ENCODE measurements at regions not wholly inside any gene's neighbourhood (a gene's known extent, or its start where the extent isn't known, plus 50 kb on each side); places are given as distances from the start of the nearest gene placed in this dataset.
"Not testable (repeated sequence)": the region's sequence is repeated elsewhere in the genome, so short reads cannot be mapped to it uniquely, and the experiment has no call there.

GRCh38 chr1:56248138-56248537, 331.2 kb downstream of the PLPP3 start:
- peaks cover 3% of the 10 kb centered on the region for H3K4me1 Mint-ChIP-seq (ENCODE audit: low read depth, unreplicated experiment)
- no peak overlapping the region for H3K27ac Mint-ChIP-seq (ENCODE audit: unreplicated experiment)
- DNase-seq = no peak
- no peak overlapping the region for H3K4me3 Mint-ChIP-seq (ENCODE audit: unreplicated experiment)
- no peaks in the 10 kb centered on the region for H3K36me3 Mint-ChIP-seq (ENCODE audit: unreplicated experiment)
- TF ChIP-seq, protein P1, sequence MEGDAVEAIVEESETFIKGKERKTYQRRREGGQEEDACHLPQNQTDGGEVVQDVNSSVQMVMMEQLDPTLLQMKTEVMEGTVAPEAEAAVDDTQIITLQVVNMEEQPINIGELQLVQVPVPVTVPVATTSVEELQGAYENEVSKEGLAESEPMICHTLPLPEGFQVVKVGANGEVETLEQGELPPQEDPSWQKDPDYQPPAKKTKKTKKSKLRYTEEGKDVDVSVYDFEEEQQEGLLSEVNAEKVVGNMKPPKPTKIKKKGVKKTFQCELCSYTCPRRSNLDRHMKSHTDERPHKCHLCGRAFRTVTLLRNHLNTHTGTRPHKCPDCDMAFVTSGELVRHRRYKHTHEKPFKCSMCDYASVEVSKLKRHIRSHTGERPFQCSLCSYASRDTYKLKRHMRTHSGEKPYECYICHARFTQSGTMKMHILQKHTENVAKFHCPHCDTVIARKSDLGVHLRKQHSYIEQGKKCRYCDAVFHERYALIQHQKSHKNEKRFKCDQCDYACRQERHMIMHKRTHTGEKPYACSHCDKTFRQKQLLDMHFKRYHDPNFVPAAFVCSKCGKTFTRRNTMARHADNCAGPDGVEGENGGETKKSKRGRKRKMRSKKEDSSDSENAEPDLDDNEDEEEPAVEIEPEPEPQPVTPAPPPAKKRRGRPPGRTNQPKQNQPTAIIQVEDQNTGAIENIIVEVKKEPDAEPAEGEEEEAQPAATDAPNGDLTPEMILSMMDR (IDR thresholded peaks at IDR 0.05; ENCODE audit: partially characterized antibody, unreplicated experiment) = no peak
- H3K9me3 Mint-ChIP-seq (ENCODE audit: unreplicated experiment) = no peaks in the 10 kb centered on the region
- H3K27me3 Mint-ChIP-seq (ENCODE audit: unreplicated experiment) = no peaks in the 10 kb centered on the region

- not testable (repeated sequence) for DNase-seq
Observed at GRCh38 chr1:56246726-56247125, 332.6 kb downstream of the PLPP3 start.

DNA sequence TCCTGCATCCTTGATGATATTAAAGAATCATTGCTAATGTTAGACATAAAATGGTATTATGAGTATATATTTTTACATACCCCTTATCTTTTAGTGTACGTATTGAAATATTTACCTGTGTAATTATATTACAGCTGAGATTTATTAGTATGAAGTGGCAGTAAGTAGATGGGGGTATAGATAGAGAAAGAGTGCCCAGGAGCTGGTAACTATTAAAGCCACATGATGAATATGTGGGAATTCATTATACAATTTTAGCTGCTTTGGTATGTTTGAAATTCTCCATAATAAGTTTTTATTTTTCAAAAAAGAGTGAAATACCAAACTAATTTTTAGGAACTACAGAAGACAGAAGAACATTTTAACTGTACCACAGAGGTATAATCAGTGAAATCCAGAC, 339.0 kb downstream of the PLPP3 start:
- no peaks in the 10 kb centered on the region for H3K27me3 Mint-ChIP-seq (ENCODE audit: unreplicated experiment)
- H3K4me1 Mint-ChIP-seq (ENCODE audit: low read depth, unreplicated experiment) = no peaks in the 10 kb centered on the region
- DNase-seq = no peak
- H3K36me3 Mint-ChIP-seq (ENCODE audit: unreplicated experiment) = no peaks in the 10 kb centered on the region
- TF ChIP-seq, protein P1 (IDR thresholded peaks at IDR 0.05; ENCODE audit: partially characterized antibody, unreplicated experiment) = no peak
- H3K4me3 Mint-ChIP-seq (ENCODE audit: unreplicated experiment) = no peak overlapping the region
- H3K27ac Mint-ChIP-seq (ENCODE audit: unreplicated experiment) = no peak overlapping the region
- H3K9me3 Mint-ChIP-seq (ENCODE audit: unreplicated experiment) = no peaks in the 10 kb centered on the region

More at GRCh38 chr1:56246726-56247125, 332.6 kb downstream of the PLPP3 start:
- not testable (repeated sequence) for H3K4me1 Mint-ChIP-seq (ENCODE audit: low read depth, unreplicated experiment); H3K27me3 Mint-ChIP-seq (ENCODE audit: unreplicated experiment); H3K4me3 Mint-ChIP-seq (ENCODE audit: unreplicated experiment); H3K27ac Mint-ChIP-seq (ENCODE audit: unreplicated experiment); H3K9me3 Mint-ChIP-seq (ENCODE audit: unreplicated experiment); H3K36me3 Mint-ChIP-seq (ENCODE audit: unreplicated experiment)

- Mint-ChIP-seq H3K36me3 (ENCODE audit: unreplicated experiment) (no peaks in the 10 kb centered on the region), H3K4me1 (ENCODE audit: low read depth, unreplicated experiment) (no peaks in the 10 kb centered on the region), H3K27ac (ENCODE audit: unreplicated experiment) (no peak overlapping the region), H3K9me3 (ENCODE audit: unreplicated experiment) (no peaks in the 10 kb centered on the region), H3K27me3 (ENCODE audit: unreplicated experiment) (no peaks in the 10 kb centered on the region), H3K4me3 (ENCODE audit: unreplicated experiment) (no peak overlapping the region)
- TF ChIP-seq, protein P1 (IDR thresholded peaks at IDR 0.05; ENCODE audit: partially characterized antibody, unreplicated experiment) = no peak
- no peak for DNase-seq
Observed at GRCh38 chr1:56237491-56238064, 341.8 kb downstream of the PLPP3 start.

DNA sequence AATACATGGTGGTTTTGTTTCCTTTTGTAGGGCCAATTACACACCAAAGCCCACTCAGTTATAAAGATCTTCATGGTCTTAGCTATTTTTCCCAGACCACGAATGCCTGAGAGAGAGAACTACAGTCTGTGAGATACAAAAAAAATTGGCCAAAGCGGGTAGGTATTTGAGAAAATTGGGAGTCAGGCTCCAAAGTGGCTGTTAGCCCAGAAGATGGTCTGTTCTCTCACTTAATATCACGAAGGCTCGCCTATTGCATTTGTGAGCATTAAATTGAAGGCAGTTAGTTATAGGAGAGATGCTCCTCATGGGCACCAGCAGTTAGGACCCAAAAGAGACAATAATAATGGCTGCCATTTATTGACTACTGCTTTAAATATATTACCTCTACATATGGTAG, 342.7 kb downstream of the PLPP3 start:
- TF ChIP-seq, protein P1 (IDR thresholded peaks at IDR 0.05; ENCODE audit: partially characterized antibody, unreplicated experiment) = no peak
- H3K4me1 Mint-ChIP-seq (ENCODE audit: low read depth, unreplicated experiment) = no peaks in the 10 kb centered on the region
- H3K4me3 Mint-ChIP-seq (ENCODE audit: unreplicated experiment) = no peak overlapping the region
- DNase-seq = no peak
- H3K27ac Mint-ChIP-seq (ENCODE audit: unreplicated experiment) = no peak overlapping the region
- H3K27me3 Mint-ChIP-seq (ENCODE audit: unreplicated experiment) = no peaks in the 10 kb centered on the region
- no peaks in the 10 kb centered on the region for H3K9me3 Mint-ChIP-seq (ENCODE audit: unreplicated experiment)
- H3K36me3 Mint-ChIP-seq (ENCODE audit: unreplicated experiment) = no peaks in the 10 kb centered on the region

Measured in glutamatergic neuron (in vitro differentiated cells).